H4 (cell line): ENCODE measurements at regions not wholly inside any gene's neighbourhood (a gene's known extent, or its start where the extent isn't known, plus 50 kb on each side); places are given as distances from the start of the nearest gene placed in this dataset.

ENCODE experiments used
- DNase-seq: peaks from one replicate; pipeline ENCODE4 v3.0.0-alpha.2; 2015; ENCODE audit warnings: low spot score

- DNase-seq, result peak; percentile 11
These were observed 455.0 kb upstream of the GJE1 start for GRCh38 chr6:141677598-141678211.

GRCh38 chr6:141675957-141676356, 456.8 kb upstream of the GJE1 start:
- no peak for DNase-seq

GRCh38 chr6:141669141-141669540, 463.6 kb upstream of the GJE1 start:
- no peak for DNase-seq

GRCh38 chr6:141667580-141668309, 465.0 kb upstream of the GJE1 start:
- no peak for DNase-seq

- DNase-seq, result no peak
These were observed 466.5 kb upstream of the GJE1 start for GRCh38 chr6:141666187-141666586.

GRCh38 chr6:141664744-141665143, 468.0 kb upstream of the GJE1 start:
- no peak for DNase-seq

GRCh38 chr6:141659582-141659981, 473.1 kb upstream of the GJE1 start:
- DNase-seq, result no peak

- no peak for DNase-seq
These were observed 474.0 kb upstream of the GJE1 start for GRCh38 chr6:141658696-141659095.

- DNase-seq, result no peak
These were observed 474.9 kb upstream of the GJE1 start for GRCh38 chr6:141657812-141658211.

GRCh38 chr6:141653590-141653989, 479.1 kb upstream of the GJE1 start:
- no peak for DNase-seq

- no peak for DNase-seq
These were observed 490.8 kb upstream of the GJE1 start for GRCh38 chr6:141641951-141642350.

GRCh38 chr6:141641406-141641805, 491.3 kb upstream of the GJE1 start:
- DNase-seq, result no peak

- no peak for DNase-seq
These were observed 497.1 kb upstream of the GJE1 start for GRCh38 chr6:141635621-141636020.

GRCh38 chr6:141634269-141634668, 498.5 kb upstream of the GJE1 start:
- DNase-seq, result no peak

- no peak for DNase-seq
These were observed 508.4 kb upstream of the GJE1 start for GRCh38 chr6:141624301-141624700.

- DNase-seq, result no peak
These were observed 514.5 kb upstream of the GJE1 start for GRCh38 chr6:141618180-141618581.

- DNase-seq, result peak; percentile 43
These were observed 522.0 kb upstream of the GJE1 start for GRCh38 chr6:141610741-141611140.

GRCh38 chr6:141607956-141608355, 524.8 kb upstream of the GJE1 start:
- DNase-seq, result no peak

GRCh38 chr6:141598487-141598886, 534.2 kb upstream of the GJE1 start:
- no peak for DNase-seq

GRCh38 chr6:141594874-141595273, 537.9 kb upstream of the GJE1 start:
- no peak for DNase-seq

GRCh38 chr6:141593311-141593710, 539.4 kb upstream of the GJE1 start:
- no peak for DNase-seq

- DNase-seq, result no peak
These were observed 545.1 kb upstream of the GJE1 start for GRCh38 chr6:141587482-141588266.

GRCh38 chr6:141580988-141581552, 551.7 kb upstream of the GJE1 start:
- DNase-seq, result no peak
